GM19043 (cell line): ENCODE measurements at regions not wholly inside any gene's neighbourhood (a gene's known extent, or its start where the extent isn't known, plus 50 kb on each side); places are given as distances from the start of the nearest gene placed in this dataset.

ENCODE experiments used
- ATAC-seq: cut with Tn5 transposase; IDR thresholded peaks from one replicate; pipeline ENCODE4 v1.9.1; 2021; ENCODE audit warnings: low read depth; ENCODE audit not compliant: unreplicated experiment

DNA sequence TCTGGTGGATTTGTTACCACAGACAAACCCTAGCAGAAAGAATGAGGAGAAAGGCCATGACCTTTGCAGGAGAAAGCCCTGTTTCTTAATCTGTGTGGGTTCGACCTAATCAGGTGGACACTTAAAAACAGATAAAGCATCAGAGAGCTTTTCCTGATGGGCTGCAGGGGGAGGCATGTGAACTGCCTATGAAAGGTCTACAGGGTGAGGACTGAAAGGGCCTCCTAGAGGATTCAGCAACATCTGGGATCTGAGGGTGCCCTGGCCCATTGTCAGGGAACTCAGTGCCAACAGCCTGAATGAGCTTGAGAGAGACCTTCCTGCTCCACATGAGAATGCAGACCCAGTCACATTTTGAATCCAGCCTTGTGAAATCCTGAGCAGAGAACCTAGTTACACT is 178.8 kb upstream of the DDHD1 start:
- ATAC-seq, result no peak

DNA sequence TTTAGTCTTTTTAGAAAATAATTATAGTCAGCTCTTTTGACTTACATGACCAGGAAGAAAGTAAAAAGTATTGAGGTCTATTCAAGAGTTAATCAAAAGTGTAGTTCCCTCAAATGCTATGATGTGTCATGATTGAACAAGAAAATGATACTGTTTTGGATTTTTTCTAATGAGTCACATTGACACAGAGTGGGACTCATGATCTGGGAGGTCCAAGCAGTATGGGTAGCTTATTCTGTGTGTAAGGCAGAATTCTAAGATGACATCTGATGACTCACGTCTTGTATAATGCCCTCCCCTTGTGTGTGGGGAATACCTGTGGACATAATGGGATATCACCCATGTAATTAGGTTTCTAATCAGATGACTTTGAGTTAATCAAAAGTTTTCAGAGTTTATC is 178.1 kb upstream of the DDHD1 start:
- ATAC-seq, result no peak

DNA sequence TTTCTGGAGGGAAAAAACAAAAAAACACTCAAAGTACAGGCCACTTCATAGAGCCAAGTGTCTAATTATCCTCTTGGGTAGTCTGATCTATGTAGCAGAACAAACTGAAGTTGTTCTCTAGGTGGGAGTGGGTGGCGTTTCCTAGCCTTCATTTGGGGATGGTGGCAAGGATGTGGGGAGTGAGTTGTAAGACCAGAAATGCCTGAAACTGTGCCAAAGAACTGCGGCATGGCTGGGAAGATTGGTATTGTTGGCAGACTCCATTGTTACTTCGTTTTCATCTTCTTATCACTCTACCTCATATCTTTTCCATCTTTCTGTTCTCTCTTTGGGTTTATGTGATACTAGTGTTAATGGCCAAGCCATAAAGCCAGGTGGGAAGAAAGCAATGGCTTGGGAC is 177.3 kb upstream of the DDHD1 start:
- ATAC-seq, result no peak

DNA sequence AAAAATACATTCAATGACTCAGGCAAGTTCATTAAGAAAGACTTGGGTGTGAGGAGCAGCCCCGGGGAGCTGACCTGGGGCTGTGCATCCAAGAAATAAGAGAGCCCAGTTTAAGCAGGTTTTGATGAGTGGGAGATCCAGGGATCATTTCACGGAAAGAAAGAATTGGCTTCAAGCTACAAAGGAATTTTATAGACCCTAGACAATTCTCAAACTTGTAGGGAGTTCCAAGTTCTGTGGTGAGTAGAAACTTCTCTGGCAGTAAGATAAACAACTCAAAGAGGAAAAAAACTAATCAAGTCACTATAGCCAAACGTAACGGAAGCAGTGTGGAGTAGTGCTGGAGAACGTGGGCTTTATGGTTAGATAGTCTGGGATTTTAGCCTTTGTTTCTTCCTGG is 175.7 kb upstream of the DDHD1 start:
- ATAC-seq, result no peak

DNA sequence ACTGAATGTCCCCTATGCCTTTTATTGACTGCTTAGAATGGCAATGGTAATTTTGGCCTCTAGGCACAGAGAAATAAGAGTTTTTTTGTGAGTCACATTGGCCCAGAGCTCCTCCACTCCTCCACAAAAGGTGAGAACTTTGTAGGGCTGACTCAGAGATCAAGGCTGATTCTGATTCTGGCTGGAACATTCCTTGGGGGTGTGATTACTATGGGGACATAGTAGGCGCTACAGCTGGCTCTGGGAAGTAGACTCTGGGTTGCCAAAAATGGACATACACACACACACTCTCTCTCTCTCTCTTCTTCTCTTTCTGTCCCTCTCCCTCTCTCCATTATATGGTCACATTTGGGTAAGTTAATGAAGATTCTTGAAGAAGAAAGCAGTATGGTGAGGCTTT is 174.6 kb upstream of the DDHD1 start:
- ATAC-seq, result no peak

DNA sequence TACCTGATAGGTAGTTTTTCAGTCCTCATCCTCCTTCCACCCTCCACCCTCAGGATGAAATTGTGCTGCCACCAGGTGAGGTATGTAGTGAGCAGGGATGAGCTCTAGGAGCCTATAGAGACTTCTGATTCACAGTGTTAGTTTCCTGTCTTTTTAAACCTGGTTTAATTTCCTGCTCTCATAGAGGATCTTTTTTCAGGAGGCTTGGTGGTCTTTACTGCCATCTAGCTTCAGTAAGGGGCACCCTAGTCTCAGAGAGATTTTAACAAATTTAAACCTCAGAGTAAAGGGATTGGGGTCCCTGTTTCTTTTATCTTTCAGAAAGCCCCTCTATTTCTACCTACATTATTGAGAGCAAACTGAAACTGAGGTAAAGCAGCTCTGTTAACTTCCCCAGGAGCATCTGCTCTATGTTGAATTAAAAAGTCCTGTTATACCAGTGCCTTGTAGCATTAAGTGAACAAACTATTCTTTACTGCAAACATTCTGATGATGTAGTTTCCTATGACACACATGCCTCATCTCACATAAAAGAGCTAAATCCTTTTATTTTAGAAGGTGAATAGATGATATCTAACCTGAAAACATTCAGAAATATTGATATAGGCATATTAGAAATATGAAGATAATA is 172.2 kb upstream of the DDHD1 start:
- no peak for ATAC-seq

DNA sequence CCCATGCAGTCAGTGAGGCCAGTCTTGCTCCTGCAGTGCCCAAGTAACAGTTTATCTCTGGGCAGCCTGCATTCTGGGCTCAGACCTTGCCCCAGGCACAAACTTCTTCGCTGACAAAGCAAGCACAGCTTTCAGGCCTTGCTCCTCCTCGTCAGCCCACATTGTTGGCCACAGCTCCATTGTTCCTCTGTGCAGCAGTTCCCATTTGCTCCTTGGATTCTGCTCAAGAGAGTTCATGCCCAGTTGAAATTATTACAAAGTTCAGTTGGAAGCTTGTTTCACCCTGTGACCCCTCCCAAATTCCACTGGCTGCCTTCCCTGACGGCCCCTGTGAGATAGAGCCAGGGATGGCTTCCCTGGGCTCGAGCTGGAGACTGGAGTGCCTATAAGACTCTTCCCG is 163.4 kb upstream of the DDHD1 start:
- no peak for ATAC-seq

DNA sequence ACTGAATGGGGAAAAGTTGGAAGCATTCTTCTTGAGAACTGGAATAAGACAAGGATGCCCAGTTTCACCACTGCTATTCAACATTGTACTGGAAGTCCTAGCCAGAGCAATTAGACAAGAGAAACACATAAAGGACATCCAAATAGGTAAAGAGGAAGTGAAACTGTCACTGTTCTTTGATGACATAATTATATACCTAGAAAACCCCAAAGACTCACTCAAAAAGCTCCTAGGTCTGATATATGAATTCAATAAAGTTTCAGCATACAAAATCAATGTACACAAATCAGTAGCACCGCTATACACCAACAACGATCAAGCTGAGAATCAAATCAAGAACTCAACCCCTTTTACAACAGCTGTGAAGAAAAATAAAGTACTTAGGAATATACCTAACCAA is 157.3 kb upstream of the DDHD1 start:
- peak; percentile 68 for ATAC-seq

DNA sequence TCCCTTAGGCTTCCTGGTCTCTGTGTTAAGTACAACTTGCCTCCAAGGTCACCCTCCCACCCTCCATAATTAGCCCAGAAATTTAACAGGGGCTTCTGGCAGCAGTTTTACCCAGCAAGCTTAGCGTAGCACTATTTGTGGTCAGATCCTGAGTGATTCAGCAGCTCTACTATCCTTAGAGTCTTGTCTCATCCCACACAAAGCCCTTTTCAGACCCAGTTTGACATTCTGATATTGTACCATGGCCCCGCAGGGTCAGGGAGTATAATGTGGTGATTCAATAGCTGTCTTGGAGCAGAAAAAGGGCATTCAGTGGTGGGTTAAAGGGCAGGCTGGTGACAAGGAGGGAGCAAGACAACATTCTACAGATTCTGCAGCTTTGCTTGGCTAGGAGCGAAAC is 153.8 kb upstream of the DDHD1 start:
- no peak for ATAC-seq

DNA sequence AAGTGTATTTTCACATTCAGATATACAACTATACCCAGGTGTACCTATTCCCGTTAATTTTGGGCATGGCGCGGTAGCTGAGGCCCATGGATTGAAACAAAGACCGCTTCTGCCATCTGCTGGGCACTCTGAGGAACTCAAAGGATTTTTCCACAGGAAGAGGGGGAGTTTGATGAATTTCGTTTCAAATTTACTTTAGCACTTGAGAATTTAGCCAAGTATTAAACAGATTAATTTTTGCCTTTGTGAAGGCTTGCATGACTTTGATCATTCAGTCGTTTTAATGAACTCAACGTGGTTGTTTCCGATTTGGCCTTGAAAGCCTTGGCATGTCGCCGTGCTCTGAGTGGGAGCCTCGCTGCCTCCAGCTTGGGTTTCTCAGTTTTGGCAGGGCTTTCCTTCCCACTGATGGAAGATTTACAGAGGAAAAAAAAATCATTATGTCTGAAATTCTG is 153.2 kb upstream of the DDHD1 start:
- ATAC-seq, result no peak

DNA sequence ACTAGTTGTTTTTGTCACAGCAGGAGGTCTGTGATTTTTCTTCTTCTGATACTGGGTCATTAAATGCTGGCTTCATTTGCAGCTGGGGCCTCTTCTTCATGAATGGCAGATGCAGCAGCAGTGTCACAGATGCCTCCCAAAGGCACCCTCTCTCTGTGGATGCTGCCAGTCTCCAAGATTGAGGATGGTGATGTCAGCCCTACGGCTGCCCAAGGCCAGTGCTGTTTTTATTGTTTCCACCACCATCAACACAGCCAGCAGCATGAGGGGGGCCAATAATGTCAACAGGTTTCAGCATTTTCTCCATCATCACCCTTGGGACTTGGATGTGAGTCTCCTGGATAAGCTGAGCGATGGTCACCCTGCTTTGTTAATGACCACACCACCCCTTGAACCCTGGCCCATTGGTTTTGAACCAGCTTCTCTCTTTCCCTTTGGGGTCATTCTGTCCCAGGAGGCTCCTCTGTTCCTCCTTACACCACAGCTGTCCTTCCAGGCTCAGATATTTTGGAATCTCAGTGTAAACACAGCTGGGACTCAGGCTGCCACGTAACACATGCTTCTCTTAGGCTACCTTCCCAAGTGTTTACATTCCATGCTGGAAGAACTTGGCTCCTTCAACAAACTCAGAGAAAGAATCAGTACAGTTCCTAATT is 151.7 kb upstream of the DDHD1 start:
- ATAC-seq, result no peak

DNA sequence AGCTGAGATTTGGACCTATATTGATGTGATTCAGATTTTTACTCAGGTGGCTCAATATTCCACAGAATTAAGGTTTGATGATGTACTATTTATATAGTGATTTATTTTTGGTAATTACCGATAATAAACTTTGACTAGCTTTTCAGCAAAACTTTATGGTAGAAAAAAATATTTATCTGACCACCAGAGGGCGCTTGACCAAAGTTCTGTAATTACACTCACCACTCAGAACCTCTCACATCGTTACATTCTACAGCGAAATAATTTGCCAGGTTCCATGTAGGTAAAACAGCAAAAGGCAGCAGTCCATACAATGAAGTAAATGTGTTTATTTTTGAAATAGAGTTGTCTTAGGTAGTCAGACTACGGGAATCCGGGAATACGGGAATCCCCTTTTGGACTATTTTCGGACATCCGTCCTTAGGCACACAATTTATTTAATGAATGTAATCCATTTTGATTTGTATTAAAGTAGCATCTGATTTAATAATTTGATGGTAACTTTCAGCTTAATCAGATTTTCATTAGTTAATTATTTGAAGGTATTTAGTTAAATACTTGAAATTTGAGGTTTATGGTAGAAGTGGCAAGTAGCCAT is 143.0 kb upstream of the DDHD1 start:
- ATAC-seq, result no peak

DNA sequence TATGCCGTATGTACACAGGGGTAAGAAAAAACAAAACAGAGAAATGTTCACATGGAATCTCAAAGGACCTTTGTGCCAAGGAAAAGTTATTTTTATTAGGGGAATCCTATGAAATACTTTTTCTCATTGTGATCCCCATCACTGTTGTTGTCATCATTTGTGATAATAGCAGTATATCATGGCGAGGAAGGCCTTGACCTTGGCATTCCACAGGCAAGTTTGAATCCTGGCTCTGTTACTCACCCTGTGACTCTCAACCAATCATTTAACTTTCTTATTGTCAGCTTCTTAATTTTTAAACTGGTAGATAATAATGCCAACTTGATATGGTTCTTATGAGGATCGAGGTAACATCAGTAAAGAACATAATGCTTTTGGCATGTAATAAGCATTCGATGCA is 142.2 kb upstream of the DDHD1 start:
- no peak for ATAC-seq

DNA sequence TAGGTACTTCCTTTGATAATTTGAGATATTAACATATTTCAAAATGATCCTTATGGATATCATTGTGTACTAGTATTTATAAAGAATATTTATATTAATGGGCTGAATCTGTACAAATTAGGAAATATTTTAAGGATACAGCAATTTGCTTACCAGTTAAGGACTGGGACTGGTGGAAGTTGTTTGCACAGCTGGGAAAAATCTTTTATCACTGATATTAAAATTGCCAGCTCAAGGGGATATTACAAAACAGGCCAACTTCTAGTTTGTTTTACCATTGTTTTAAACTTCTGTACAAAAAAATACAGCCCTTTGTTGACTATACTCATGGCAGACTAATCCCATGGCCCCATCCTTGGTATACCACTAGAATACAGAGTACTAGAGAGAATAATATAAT is 133.2 kb upstream of the DDHD1 start:
- ATAC-seq, result no peak

DNA sequence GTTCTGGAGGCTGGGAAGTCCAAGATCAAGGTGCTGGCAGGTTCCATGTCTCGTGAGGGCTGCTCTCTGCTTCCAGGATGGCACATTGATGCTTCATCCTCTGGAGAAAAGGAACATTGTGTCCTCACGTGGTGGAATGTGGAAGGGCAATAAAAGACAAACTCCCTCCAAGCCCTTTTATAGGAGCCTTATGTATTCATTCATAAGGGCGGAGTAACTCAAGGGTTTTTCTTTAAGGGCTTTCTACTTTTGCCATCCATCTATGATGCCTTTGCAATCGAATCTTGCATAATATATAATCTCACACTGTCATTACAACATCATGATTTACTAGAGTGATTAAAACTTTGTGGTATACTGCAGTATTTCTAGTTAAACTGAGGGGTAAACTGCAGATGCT is 132.7 kb upstream of the DDHD1 start:
- ATAC-seq, result no peak

DNA sequence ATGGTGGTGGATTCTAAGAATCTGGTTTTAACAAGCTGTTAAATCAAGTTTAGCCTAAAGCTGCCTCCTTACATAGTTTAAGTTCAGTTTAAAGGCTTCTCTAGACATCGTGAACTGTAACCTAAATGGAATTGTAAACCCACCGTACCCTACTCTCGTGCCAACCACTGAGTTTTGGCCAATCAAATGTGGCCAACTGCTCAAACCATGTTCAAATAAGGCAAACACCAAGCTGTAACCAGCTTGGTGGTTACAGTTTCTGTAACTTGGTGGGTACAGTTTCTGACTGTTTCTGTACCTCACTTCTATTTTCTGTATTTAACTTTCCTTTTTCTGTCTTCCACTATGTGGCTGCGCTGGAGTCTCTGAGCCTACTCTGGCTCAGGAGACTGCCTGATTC is 131.9 kb upstream of the DDHD1 start:
- ATAC-seq, result no peak

DNA sequence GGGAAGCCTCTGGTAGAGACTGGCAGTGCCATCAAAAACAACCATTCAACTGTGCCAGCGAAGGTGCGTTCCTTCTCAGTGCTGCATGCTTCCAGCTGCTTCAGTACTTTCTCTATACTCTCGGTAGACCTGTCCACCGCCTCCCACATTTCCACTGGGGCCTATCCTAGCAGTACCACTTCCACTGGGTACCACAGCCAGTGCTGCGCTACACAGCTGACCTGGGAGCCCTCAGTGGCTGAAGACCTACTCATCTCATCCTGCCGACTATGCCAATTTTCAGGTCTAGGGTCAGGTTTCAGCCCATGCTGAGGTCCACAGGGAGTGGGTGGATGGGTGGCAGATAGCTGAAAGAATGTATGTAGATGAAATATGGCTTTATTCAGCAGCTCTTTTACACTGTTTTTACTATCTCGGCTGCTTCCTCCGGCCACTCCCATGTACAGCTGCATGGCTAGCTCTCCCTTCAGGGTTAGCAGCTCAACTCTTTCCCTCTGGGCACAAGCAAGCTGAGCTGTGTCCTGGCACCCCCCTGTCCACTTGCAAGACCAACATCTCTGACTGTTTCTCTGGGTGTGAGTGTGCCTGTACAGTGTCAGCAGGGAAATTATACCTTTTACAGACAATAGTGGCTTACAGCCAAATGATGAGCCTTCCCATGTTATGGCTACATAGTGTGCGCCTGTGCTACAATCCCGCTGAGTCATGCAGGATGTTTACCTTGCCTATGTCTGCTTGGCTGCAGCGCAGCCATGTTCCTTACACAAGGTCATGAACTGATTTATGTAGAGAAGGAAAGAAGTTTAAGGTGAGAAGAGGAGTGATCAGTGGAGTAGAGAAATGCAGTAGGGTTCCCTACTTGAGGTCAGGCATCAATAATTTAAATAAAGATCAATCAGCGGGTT is 125.7 kb upstream of the DDHD1 start:
- ATAC-seq, result no peak

DNA sequence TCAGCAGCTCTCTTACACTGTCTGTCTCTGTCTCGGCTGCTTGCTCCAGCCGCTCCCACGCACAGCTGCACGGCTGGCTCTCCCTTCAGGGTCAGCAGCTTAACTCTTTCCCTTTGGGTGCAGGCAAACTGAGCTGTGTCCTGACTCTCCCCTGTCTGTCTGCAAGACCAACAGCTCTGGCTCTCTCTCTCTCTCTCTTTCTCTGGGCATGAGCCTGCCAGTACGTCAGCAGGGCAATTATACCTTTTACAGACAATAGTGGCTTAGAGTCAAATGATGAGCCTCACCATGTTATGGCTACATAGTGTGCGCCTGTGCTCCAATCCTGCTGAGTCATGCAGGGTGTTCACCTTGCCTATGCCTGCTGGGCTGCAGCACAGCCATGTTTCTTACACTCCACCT is 120.5 kb upstream of the DDHD1 start:
- ATAC-seq, result no peak

DNA sequence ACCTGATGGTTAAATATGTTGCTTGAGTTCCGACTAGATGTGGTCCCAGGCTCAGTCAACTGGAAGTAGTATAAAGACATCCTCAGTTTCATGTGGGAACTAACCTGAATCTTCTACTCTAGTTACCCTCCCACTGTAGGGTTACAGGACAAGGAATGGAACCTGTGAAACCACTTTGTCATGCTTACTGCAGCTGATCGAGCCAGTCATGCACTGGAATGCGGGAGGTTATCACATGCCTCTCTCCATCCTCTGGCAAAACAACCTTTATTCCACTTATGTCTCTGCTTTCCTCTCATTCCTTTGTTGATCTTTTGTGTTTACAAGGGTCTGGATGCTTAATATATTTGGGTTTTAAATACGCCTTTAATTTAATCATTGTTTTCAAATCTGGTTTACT is 111.9 kb upstream of the DDHD1 start:
- no peak for ATAC-seq

DNA sequence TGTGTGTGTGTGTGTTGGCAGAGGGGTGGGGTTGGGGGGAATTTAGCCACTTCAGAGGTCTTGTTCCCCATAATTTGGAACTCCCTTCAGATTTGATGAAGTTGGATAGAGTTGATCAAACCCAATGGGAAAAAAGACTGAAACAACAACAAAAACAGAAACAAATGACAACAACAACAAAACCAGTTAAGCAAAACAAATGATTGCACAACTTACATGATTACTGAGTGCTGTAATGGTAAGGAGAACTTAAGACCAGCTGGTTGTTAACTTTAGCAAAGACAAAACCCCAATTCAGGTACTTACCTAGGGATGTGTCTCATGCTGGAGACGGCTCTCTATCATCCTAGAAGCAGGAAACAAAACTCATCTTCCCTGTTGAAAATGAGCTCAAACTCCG is 107.8 kb upstream of the DDHD1 start:
- ATAC-seq, result no peak

DNA sequence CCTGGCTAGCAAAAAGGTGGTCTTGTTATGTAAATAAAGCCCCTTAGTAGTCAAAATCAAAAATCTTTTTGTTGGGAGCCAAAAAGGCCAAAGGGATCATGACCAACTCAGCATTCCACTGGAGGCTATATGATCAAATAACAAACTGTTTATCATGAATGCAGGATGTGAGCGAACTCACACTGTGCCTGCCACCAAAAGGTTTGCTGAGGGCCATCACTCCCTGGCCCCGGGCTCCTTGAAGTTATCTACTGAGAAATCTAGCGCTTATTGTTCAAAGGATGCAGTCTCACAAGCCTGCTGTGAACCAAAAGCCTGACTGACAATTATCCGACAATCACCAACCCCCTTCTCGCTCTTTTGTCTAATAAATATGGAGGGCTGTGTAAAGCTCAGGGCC is 107.2 kb upstream of the DDHD1 start:
- ATAC-seq, result no peak
